Panc1 (cell line): ENCODE measurements at regions not wholly inside any gene's neighbourhood (a gene's known extent, or its start where the extent isn't known, plus 50 kb on each side); places are given as distances from the start of the nearest gene placed in this dataset.

Source experiments
- ATAC-seq: fragments of 200-7000 bp; cut with Tn5 transposase; 2 replicates; pipeline ENCODE4 v1.9.1; 2020; ENCODE audit warnings: mild to moderate bottlenecking, moderate library complexity
- BruUV-seq: library from RNA; stranded (reverse); fragments of 400-500 nt; replicated peaks from 2 replicates; lab custom pipeline; 2021; lab: Mats Ljungman, UMichigan
- CTCF ChIA-PET: fragments of 300-600 bp; sonication (Branson Sonifier 250); formaldehyde crosslinking; loops from one replicate; lab custom pipeline; 2022; ENCODE audit warnings: antibody characterized with exemption; lab: Charles Lee
- POLR2A ChIA-PET: fragments of 300-600 bp; sonication (Branson Sonifier 250); formaldehyde crosslinking; loops from one replicate; lab custom pipeline; 2022; ENCODE audit warnings: antibody characterized with exemption; lab: Charles Lee
- DNase-seq: peaks from one replicate; pipeline ENCODE4 v3.0.0-alpha.2; 2010; ENCODE audit warnings: low read depth, low spot score
- H3K27ac ChIP-seq: 2 replicates; pipeline ENCODE4 v1.5.1; 2011; ENCODE audit warnings: mild to moderate bottlenecking, low read length, inconsistent platforms
- H3K27me3 ChIP-seq: fragments of 200-500 bp; sonication (Bioruptor generic); 2 replicates; pipeline ENCODE4 v1.6.0; 2014; ENCODE audit warnings: low read length, inconsistent platforms; ENCODE audit not compliant: control insufficient read depth, insufficient read depth
- H3K36me3 ChIP-seq: fragments of 200-500 bp; sonication (Bioruptor generic); 2 replicates; pipeline ENCODE4 v1.5.1; 2014; ENCODE audit warnings: inconsistent platforms, mild to moderate bottlenecking, low read length, moderate library complexity; ENCODE audit not compliant: control insufficient read depth, insufficient read depth
- H3K4me1 ChIP-seq: 2 replicates; pipeline ENCODE4 v1.5.1; 2011; ENCODE audit warnings: inconsistent platforms, mild to moderate bottlenecking, low read length, moderate library complexity; ENCODE audit not compliant: control insufficient read depth, insufficient read depth
- H3K4me3 ChIP-seq, 2 experiments: 2 replicates each; pipeline ENCODE4 v1.5.1; 2011 to 2012; ENCODE audit warnings: low read depth in 2 of 2, low read length in 2 of 2, mild to moderate bottlenecking in 2 of 2, inconsistent platforms in 1 of 2, moderate library complexity in 1 of 2
- H3K9me3 ChIP-seq: fragments of 200-500 bp; sonication (Bioruptor generic); 2 replicates; pipeline ENCODE4 v1.5.1; 2014; ENCODE audit warnings: low read depth, mild to moderate bottlenecking, inconsistent platforms, low read length, moderate library complexity; ENCODE audit not compliant: control insufficient read depth, insufficient read depth
- CTCF ChIP-seq: fragments of 450-650 bp; IDR thresholded peaks from 2 replicates; pipeline ENCODE4 v1.5.1; 2017; ENCODE audit warnings: mild to moderate bottlenecking
- POLR2AphosphoS5 ChIP-seq: IDR thresholded peaks from 2 replicates; pipeline ENCODE4 v1.6.1; 2012; ENCODE audit warnings: mild to moderate bottlenecking, low read depth, low read length, moderate library complexity
- SIN3A ChIP-seq: IDR thresholded peaks from 2 replicates; pipeline ENCODE4 v1.6.1; 2012; ENCODE audit warnings: low read depth, mild to moderate bottlenecking, low read length, moderate library complexity, borderline replicate concordance; ENCODE audit not compliant: insufficient read depth
- TCF7L2 ChIP-seq: IDR thresholded peaks from 2 replicates; pipeline ENCODE4 v1.6.1; 2011; ENCODE audit warnings: mild to moderate bottlenecking, low read depth, low read length, inconsistent platforms
- in situ Hi-C: cut with HindIII; loops from 2 replicates; pipeline ENCODE4 v1.10.0; 2016; ENCODE audit warnings: low sequenced_read_pairs, low pct_unique_long_range_greater_than_20kb
- intact Hi-C: fragments of 100-400 bp; cut with micrococcal nuclease; formaldehyde crosslinking; loops from one replicate; pipeline ENCODE4 v1.10.0; 2022; ENCODE audit not compliant: unreplicated experiment
- TF ChIP-seq, protein P1 (sequence below), 2 experiments: IDR thresholded peaks; 2 replicates each; pipeline ENCODE4 v1.6.1; 2011 to 2012; ENCODE audit warnings: low read depth in 2 of 2, control low read depth in 1 of 2, low read length in 1 of 2, mild to moderate bottlenecking in 1 of 2, moderate library complexity in 1 of 2; ENCODE audit not compliant: insufficient read depth in 1 of 2

DNA sequence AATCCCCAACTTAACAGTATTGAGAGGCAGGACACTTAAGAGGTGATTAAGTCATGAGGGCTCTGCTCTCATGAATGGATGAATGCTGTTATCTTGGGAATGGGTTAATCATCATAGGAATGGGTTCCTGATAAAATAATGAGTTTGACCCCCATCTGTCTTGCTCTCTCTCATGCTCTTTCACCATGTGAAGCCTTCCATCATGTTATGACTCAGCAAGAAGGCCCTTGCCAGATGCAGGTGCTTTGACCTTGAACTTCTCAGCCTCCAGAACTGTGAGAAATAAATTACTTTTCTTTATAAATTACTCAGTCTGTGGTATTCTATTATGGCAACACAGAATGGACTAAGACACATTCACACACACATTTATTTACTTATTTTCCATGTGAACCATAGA is 89.0 kb upstream of the PPM1H start:
- Histone ChIP-seq H3K27ac (no peak overlapping the region), H3K4me3 (no peak overlapping the region), H3K9me3 (no peaks in the 10 kb centered on the region), H3K27me3 (peaks cover 2% of the 10 kb centered on the region; the same call in 1 of the 2 replicates), H3K4me1 (no peaks in the 10 kb centered on the region), H3K36me3 (no peaks in the 10 kb centered on the region)
- intact Hi-C loops (no loop called here), in situ Hi-C loops (no loop called here)
- POLR2A ChIA-PET, result no interaction called here
- CTCF ChIA-PET, result no interaction called here
- ATAC-seq, result no peak
- no TSS peak for BruUV-seq
- no peak for TF ChIP-seq CTCF
- no peak for TF ChIP-seq SIN3A
- no peak for TF ChIP-seq POLR2AphosphoS5
- no peak for TF ChIP-seq TCF7L2
- TF ChIP-seq, protein P1, sequence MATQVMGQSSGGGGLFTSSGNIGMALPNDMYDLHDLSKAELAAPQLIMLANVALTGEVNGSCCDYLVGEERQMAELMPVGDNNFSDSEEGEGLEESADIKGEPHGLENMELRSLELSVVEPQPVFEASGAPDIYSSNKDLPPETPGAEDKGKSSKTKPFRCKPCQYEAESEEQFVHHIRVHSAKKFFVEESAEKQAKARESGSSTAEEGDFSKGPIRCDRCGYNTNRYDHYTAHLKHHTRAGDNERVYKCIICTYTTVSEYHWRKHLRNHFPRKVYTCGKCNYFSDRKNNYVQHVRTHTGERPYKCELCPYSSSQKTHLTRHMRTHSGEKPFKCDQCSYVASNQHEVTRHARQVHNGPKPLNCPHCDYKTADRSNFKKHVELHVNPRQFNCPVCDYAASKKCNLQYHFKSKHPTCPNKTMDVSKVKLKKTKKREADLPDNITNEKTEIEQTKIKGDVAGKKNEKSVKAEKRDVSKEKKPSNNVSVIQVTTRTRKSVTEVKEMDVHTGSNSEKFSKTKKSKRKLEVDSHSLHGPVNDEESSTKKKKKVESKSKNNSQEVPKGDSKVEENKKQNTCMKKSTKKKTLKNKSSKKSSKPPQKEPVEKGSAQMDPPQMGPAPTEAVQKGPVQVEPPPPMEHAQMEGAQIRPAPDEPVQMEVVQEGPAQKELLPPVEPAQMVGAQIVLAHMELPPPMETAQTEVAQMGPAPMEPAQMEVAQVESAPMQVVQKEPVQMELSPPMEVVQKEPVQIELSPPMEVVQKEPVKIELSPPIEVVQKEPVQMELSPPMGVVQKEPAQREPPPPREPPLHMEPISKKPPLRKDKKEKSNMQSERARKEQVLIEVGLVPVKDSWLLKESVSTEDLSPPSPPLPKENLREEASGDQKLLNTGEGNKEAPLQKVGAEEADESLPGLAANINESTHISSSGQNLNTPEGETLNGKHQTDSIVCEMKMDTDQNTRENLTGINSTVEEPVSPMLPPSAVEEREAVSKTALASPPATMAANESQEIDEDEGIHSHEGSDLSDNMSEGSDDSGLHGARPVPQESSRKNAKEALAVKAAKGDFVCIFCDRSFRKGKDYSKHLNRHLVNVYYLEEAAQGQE (IDR thresholded peaks at IDR 0.05; ENCODE audit: insufficient read depth in 1 of 2, low read depth in 2 of 2, low read length in 1 of 2), result no peak
- DNase-seq, result no peak

DNA sequence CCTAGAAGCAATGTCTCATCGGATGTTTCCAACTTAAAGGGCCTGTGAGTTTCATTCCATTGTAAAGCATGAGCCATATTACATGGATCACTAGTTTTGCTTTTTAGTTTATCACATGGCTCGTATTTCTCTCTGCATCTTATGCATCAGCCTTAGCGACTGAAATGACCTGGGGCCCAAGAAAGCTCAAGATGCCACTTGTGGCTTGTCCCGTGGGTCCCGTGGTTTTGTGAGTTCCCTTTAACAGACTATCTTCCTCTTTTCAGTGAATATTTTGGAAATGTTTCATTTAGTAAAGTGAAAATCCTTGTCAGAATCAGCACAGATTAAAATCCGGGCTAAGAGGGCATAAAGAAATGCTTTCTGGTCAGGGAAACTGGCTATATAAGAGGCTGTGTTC is 86.2 kb upstream of the PPM1H start:
- Histone ChIP-seq H3K4me3 (no peak overlapping the region), H3K27ac (no peak overlapping the region), H3K36me3 (no peaks in the 10 kb centered on the region), H3K27me3 (peaks cover 2% of the 10 kb centered on the region; the same call in 1 of the 2 replicates), H3K9me3 (no peaks in the 10 kb centered on the region), H3K4me1 (no peaks in the 10 kb centered on the region)
- no peak for ATAC-seq
- no peak for DNase-seq
- ChIA-PET CTCF (no interaction called here), POLR2A (no interaction called here)
- BruUV-seq, result no TSS peak
- in situ Hi-C loops (no loop called here), intact Hi-C loops (no loop called here)
- TF ChIP-seq CTCF (no peak), POLR2AphosphoS5 (no peak), TCF7L2 (no peak), SIN3A (no peak)
- TF ChIP-seq, protein P1 (IDR thresholded peaks at IDR 0.05; ENCODE audit: insufficient read depth in 1 of 2, low read depth in 2 of 2, low read length in 1 of 2), result no peak
